Nephron progenitor cell (in vitro differentiated cells): ENCODE measurements at regions not wholly inside any gene's neighbourhood (a gene's known extent, or its start where the extent isn't known, plus 50 kb on each side); places are given as distances from the start of the nearest gene placed in this dataset.

Experiments used
- DNase-seq: peaks from one replicate; pipeline ENCODE4 v3.0.0; 2021
- H3K27ac Mint-ChIP-seq: 2 replicates; pipeline ENCODE4 v1.8.0; 2021; ENCODE audit warnings: mild to moderate bottlenecking, moderate library complexity, mixed read lengths
- H3K27me3 Mint-ChIP-seq: 2 replicates; pipeline ENCODE4 v1.8.0; 2021; ENCODE audit warnings: mild to moderate bottlenecking, low read depth, mixed read lengths; ENCODE audit not compliant: poor library complexity
- H3K36me3 Mint-ChIP-seq: 2 replicates; pipeline ENCODE4 v1.8.0; 2021; ENCODE audit warnings: low read depth, mixed read lengths
- H3K4me1 Mint-ChIP-seq: 2 replicates; pipeline ENCODE4 v1.8.0; 2021; ENCODE audit warnings: mixed read lengths
- H3K4me3 Mint-ChIP-seq: 2 replicates; pipeline ENCODE4 v1.8.0; 2021; ENCODE audit warnings: mild to moderate bottlenecking, moderate library complexity, mixed read lengths
- H3K9me3 Mint-ChIP-seq: 2 replicates; pipeline ENCODE4 v1.8.0; 2021; ENCODE audit warnings: mild to moderate bottlenecking, moderate library complexity, mixed read lengths
- TF ChIP-seq, protein P1 (sequence below): fragments of 200-600 bp; sonication (generic); IDR thresholded peaks from 2 replicates; pipeline ENCODE4 v1.5.0; 2021; ENCODE audit warnings: antibody characterized with exemption

DNA sequence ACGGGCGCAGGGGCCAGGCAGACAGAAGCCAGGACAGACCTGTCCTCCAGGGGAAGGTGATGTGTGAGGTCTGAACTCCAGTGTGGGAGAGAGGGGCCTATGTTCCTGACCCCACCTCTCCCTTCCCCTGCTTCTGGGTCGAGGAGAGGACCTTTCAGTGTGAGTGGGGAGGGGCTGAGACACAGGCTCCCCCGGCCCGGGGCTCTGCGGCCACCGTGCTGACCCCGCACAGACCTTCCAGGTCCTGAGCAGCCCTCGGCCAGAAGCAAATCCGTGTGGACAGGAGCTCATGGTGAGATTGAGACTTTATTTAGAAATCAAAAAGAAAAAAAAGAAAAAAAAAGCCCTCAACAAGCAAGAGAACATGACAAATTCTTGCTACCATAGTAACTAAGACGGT is 680.5 kb downstream of the BRD1 start:
- TF ChIP-seq, protein P1, sequence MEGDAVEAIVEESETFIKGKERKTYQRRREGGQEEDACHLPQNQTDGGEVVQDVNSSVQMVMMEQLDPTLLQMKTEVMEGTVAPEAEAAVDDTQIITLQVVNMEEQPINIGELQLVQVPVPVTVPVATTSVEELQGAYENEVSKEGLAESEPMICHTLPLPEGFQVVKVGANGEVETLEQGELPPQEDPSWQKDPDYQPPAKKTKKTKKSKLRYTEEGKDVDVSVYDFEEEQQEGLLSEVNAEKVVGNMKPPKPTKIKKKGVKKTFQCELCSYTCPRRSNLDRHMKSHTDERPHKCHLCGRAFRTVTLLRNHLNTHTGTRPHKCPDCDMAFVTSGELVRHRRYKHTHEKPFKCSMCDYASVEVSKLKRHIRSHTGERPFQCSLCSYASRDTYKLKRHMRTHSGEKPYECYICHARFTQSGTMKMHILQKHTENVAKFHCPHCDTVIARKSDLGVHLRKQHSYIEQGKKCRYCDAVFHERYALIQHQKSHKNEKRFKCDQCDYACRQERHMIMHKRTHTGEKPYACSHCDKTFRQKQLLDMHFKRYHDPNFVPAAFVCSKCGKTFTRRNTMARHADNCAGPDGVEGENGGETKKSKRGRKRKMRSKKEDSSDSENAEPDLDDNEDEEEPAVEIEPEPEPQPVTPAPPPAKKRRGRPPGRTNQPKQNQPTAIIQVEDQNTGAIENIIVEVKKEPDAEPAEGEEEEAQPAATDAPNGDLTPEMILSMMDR, result no peak
- Mint-ChIP-seq H3K9me3 (peaks cover 21% of the 10 kb centered on the region), H3K27me3 (peaks cover 10% of the 10 kb centered on the region), H3K27ac (no peak overlapping the region), H3K4me3 (no peak overlapping the region), H3K36me3 (no peaks in the 10 kb centered on the region), H3K4me1 (peaks cover 49% of the 10 kb centered on the region)
- no peak for DNase-seq

DNA sequence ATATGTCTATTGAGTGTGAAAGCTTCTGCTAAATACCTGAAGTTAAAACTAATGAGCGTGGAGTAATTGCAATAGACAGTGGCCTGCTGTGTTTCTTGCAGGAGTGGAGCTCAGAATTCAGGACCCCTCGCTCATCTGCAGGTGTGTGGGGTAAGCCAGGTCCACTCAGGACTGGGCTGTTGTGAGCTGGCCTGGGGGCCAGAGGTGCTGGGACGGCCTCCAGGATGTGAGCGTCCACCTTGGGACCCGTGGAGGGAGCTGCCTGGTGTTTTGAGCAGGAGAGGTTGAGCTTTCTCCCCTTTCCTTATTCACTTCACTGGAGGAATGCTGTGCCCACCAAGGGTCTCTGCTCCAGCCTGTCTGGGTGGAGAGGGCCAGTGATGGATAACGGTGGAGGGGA is 681.2 kb downstream of the BRD1 start:
- Mint-ChIP-seq H3K27me3 (peaks cover 10% of the 10 kb centered on the region), H3K4me3 (no peak overlapping the region), H3K9me3 (peaks cover 21% of the 10 kb centered on the region), H3K36me3 (no peaks in the 10 kb centered on the region), H3K4me1 (peaks cover 46% of the 10 kb centered on the region), H3K27ac (no peak overlapping the region)
- TF ChIP-seq, protein P1, result no peak
- DNase-seq, result no peak

DNA sequence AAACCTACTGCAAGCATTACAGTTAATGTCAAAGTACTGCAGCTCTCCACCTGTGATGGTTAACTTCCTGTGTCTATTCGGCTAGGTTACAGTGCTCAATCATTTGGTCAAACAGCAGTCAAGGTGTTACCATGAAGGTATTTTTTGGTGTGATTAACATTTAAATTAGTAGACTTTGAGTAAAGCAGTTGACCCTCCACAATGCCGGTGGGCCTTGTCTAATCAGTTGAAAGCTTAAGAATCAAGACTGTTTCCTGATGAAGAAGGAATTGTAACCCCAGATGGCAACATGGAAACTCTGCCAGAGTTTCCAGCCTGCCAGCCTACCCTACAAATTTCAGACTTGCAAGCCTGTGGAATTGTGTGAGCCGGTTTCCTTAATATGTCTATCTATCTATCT is 683.9 kb downstream of the BRD1 start:
- DNase-seq, result no peak
- H3K4me3 Mint-ChIP-seq, result no peak overlapping the region
- no peaks in the 10 kb centered on the region for H3K36me3 Mint-ChIP-seq
- no peak overlapping the region for H3K27ac Mint-ChIP-seq
- TF ChIP-seq, protein P1, result no peak
- H3K27me3 Mint-ChIP-seq, result peaks cover 13% of the 10 kb centered on the region
- H3K4me1 Mint-ChIP-seq, result peaks cover 39% of the 10 kb centered on the region
- peaks cover 21% of the 10 kb centered on the region for H3K9me3 Mint-ChIP-seq

DNA sequence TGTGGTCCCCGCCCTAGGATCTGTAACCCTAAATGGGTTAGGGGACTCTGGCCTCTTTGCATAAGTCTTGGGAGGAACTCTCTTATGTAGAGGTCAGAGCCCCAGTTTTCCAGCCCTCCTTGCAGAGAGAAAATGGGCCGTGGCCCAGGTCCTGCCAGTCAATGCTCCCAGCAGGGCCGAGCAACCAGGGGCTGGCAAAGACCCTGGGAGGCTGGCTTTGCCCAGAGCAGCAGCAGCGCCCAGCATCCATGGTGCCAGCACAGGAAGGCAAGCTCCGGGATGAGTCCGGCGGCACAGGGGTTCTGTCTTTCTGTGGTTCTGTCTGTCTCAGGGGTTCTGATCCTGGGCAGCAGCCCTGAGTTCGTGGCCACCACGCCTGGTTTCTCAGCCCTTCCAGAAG is 684.8 kb downstream of the BRD1 start:
- Mint-ChIP-seq H3K4me3 (no peak overlapping the region), H3K9me3 (peaks cover 21% of the 10 kb centered on the region), H3K27me3 (peaks cover 10% of the 10 kb centered on the region), H3K27ac (no peak overlapping the region), H3K36me3 (no peaks in the 10 kb centered on the region), H3K4me1 (peaks cover 31% of the 10 kb centered on the region)
- TF ChIP-seq, protein P1, result no peak
- DNase-seq, result no peak

DNA sequence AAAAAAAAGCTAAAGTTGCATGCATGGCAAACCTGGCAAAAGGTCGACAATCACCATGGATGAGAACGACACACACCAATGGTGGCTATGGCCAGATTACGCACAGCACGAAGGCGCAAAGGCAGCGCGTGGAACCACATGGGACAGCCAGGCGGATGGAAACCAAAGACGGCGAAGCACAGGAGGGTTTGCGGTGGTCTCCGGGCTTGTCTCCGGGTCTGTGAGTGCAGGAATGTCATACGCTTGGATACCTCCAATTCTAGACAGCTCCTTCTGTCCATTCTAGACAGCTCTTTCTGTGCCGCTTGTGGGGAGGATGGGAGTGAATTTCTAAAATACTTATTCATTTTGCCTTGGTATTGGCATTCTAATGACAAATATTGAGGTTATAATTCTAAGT is 685.4 kb downstream of the BRD1 start:
- Mint-ChIP-seq H3K27ac (no peak overlapping the region), H3K4me3 (no peak overlapping the region), H3K27me3 (peaks cover 8% of the 10 kb centered on the region), H3K4me1 (peaks cover 25% of the 10 kb centered on the region), H3K9me3 (peaks cover 21% of the 10 kb centered on the region), H3K36me3 (no peaks in the 10 kb centered on the region)
- TF ChIP-seq, protein P1, result no peak
- no peak for DNase-seq

DNA sequence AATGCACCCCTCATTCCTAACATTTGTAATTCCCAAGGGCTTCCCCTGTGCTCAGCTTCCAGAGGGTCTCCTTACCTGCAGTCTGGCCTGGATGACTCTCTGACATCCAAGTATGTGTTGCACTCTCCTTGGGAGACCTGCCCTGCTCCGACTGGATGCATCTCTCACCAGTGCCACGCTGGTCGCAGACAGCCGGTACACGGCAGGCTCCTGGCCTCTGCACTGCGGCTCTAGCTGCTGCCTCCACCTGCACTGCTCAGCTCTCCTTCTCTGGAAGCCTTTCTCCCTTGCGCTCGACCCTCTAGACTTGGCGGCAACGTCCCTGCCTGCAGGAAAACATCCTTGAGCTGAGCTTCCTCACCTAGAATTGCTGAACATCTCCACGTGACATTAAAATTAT is 685.9 kb downstream of the BRD1 start:
- Mint-ChIP-seq H3K36me3 (no peaks in the 10 kb centered on the region), H3K9me3 (peaks cover 21% of the 10 kb centered on the region), H3K27me3 (peaks cover 8% of the 10 kb centered on the region), H3K4me1 (peaks cover 20% of the 10 kb centered on the region), H3K27ac (no peak overlapping the region), H3K4me3 (no peak overlapping the region)
- no peak for DNase-seq
- TF ChIP-seq, protein P1, result no peak
